GM18858 (cell line): ENCODE measurements at regions not wholly inside any gene's neighbourhood (a gene's known extent, or its start where the extent isn't known, plus 50 kb on each side); places are given as distances from the start of the nearest gene placed in this dataset.

Experiments
- ATAC-seq: cut with Tn5 transposase; IDR thresholded peaks from one replicate; pipeline ENCODE4 v1.9.1; 2021; ENCODE audit not compliant: unreplicated experiment

DNA sequence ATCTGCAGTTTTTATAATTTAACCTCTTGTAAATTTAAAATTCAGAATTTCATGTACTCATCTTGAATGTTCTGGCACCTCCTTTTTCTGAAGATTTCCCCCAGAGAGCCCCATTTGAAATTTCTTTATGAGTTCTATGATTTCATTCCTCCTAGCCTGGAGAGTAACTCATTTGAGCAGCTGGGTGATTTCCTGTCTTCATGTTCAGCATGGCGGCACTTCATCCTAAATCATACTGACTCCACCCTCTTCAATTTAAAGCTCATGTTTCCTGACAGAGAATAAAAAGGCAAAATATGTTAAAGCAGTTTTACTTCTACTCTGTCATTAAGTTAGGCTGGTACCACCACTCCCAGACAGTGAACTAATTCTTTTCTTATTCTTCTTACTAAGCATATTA, 250.9 kb upstream of the POU3F2 start:
- no peak for ATAC-seq

- no peak for ATAC-seq
Observed at GRCh38 chr6:98586163-98586562, 248.2 kb upstream of the POU3F2 start.

- ATAC-seq, result no peak
Observed at GRCh38 chr6:98587555-98587954, 246.8 kb upstream of the POU3F2 start.

DNA sequence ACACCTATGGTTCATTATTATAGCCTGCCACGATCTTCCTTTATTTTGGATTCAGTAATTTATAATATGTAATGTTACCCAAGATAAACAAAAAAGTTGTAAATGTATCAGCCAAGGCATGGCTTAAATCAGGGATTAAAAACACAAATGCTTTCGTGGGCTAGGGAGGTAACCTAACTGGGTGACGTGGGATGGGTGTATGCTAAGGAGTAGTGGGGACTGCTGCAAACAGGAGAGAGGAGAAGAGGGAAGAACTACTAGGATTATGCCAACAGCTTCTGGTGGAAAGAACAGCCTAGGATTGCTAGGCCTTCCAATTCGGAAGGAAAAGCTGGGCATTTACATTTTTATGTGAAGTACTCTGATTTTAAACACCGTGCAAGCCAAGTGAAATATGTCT, 244.8 kb upstream of the POU3F2 start:
- ATAC-seq, result no peak

GRCh38 chr6:98590136-98590681, 244.2 kb upstream of the POU3F2 start:
- no peak for ATAC-seq

DNA sequence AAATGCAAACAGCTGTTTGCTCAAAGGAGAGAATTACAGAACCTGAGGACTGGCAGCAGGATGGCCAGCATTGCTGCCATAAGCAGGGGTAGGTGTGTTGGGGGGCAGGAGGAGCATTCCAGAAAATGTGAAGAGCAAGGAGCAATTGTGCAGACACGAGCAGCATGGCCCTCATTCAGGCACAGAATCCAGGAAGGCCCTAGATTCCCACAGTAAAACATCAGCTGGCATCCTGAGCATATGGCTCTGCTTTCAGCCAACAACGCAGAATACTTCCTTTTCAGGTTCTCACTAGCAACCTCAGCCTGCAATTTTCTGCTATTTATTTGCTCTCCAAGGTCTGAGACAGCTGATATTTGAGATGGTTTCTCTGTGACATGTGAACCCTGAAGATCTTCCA, 243.4 kb upstream of the POU3F2 start:
- ATAC-seq, result no peak

- ATAC-seq, result no peak
Observed at GRCh38 chr6:98593676-98594075, 240.7 kb upstream of the POU3F2 start.

DNA sequence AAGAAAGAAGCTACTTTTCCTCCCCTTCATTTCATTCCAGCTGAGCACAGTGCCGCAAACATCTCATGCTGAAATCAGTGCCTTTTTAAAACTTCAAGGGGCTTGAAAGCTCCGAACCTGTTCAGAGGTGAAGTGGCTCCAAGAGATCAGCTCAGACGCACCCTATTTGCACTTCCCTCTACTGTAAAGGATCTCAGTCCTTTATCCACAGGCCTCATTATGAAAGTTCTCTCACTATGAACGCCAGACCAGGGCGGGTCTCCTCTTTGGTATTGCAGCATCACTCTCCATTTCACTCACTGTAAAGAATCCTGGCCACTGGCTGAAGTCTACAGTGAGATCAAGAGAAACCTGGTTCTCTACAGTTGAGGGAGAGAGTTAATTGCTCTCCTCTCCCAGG, 232.7 kb upstream of the POU3F2 start:
- no peak for ATAC-seq

DNA sequence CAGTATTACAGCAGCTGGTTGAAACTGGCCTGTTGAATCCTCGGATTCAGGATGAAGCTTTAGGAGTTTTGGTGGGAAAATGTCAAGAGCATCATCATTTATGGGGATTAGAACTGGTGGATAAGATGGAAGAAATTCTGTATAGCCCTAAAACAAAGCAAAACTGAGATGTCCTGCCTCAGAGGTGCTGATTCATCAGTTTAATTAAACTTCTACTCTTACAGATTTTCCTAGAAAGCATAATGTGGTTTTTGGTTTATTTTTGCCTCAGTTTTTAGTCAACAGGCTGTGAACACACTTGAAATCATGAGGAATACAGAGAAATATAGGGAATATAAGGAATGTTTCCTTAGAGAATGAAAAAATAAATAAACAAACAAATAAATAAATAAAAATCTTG, 228.7 kb upstream of the POU3F2 start:
- ATAC-seq, result no peak

GRCh38 chr6:98627129-98627775, 207.1 kb upstream of the POU3F2 start:
- ATAC-seq, result no peak

DNA sequence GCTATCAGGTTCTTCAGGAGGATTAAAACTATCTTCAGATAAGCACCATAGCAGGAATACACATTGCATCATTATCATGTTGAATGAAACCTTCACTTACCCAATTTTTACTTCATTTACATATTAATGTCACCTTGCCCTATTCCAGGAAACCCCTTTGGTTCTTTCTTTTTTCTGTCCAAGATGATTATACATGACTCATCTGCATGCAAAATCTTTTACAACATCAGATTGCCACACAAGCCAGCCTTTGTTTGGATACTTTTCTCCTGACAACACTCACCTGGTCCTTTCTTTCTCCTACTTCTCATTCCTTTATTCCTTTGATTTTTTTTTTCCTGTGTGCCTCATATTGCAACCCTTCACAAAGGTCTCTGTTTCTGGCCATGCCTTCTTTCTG, 200.5 kb upstream of the POU3F2 start:
- ATAC-seq, result no peak

- no peak for ATAC-seq
Observed at GRCh38 chr6:98634569-98634968, 199.8 kb upstream of the POU3F2 start.

DNA sequence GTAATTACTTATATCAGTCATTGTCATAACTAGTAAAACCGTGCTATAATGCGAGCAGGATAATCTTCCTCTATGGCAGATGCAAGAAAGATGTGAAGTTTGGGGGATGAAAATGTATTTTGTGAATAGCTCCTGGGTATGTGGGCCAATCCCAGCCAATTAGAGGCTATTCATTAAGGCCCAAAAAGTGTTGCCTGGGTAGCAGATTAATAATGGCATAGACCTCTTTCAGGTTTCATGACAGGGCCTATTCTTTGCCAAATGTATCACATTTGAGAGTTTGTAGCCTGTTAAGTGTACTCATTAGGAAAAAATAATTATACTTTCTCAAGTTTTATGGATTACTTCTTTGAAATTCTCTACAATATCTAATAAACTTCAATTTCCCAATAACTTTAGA, 199.2 kb upstream of the POU3F2 start:
- ATAC-seq, result no peak

- ATAC-seq, result no peak
Observed at GRCh38 chr6:98636941-98637340, 197.4 kb upstream of the POU3F2 start.

DNA sequence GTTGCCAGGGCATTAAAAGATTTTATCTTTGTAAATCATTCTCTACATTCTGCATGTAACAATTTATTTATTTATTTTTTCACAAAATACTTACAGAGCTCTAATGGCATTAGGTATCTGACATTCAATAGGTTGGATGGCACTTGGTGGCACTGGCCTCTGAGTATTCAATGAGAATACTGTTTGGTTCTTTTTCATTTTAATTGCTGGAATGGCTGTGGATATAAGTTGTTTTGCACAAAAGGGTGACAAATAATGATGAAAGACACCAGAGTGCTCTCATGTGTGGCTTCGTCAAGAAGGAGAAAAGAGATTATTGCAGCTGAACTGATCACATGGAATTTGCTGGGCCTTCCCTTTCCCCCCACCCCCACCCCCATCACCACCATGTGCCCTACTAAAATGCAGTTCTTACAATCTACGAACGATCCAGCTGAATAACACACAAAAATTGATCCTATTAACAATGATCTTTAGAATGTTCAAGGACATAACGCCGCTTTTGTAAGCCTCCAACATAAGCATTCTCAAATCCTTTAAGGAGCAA, 195.2 kb upstream of the POU3F2 start:
- ATAC-seq, result no peak

DNA sequence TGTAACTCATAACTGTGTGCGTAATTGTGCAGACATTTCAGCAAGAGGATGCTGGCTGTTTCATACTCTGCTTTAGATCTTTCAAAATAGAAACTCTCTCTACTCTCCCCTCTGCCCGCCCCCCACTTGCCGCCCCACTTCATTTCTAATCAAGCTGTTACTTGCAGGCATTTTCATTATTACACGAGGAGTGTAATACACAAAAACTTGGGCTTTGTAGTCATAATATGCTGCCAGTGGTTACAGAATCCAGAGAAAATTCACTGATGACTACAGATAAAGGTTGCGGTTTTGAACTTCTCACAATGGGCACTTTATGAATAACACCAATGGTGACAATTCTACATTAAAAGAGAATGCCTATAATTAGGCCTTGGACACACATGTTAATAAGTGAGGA, 194.0 kb upstream of the POU3F2 start:
- ATAC-seq, result no peak

GRCh38 chr6:98641949-98642719, 192.2 kb upstream of the POU3F2 start:
- no peak for ATAC-seq

GRCh38 chr6:98644063-98644462, 190.3 kb upstream of the POU3F2 start:
- ATAC-seq, result no peak

- no peak for ATAC-seq
Observed at GRCh38 chr6:98648211-98648914, 186.0 kb upstream of the POU3F2 start.

DNA sequence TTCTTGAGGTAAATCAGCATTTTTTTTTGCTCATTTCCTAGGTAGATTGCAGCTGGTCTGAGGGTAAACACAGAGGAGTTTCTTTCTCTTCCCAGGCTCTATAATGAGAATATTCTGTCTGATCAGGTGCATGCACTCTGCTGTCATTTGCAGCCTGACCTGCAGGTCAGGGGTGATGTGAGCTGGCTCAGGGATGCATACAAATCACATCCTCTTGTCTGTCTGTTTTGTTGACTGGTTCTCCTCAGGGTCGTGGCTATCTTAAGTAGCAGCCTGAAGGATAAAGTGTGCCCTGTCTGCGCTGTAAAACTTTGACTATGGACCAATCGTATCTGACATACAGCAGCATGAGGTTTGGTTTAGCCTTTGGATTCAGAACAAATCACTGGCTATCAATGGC, 183.4 kb upstream of the POU3F2 start:
- ATAC-seq, result no peak

- no peak for ATAC-seq
Observed at GRCh38 chr6:98653179-98653578, 181.2 kb upstream of the POU3F2 start.

- ATAC-seq, result no peak
Observed at GRCh38 chr6:98657764-98658163, 176.6 kb upstream of the POU3F2 start.
